Body of pancreas (tissue), 4 donors: ENCODE measurements at regions not wholly inside any gene's neighbourhood (a gene's known extent, or its start where the extent isn't known, plus 50 kb on each side); places are given as distances from the start of the nearest gene placed in this dataset.

Experiments
- CTCF ChIP-seq, 7 experiments: fragments of 450-650 bp in 4 of 7; fragments of 200-600 bp in 3 of 7; sonication (generic) in 3 of 7; IDR thresholded peaks; one replicate each; pipeline ENCODE4 v1.5.1; 2016 to 2019; ENCODE audit warnings: antibody characterized with exemption in 7 of 7
- POLR2A ChIP-seq, 3 donors: fragments of 450-650 bp; IDR thresholded peaks; one replicate each; pipeline ENCODE4 v1.6.1; 2016; ENCODE audit warnings: antibody characterized with exemption in 3 of 3, mild to moderate bottlenecking in 2 of 3

- TF ChIP-seq CTCF (IDR thresholded peaks at IDR 0.05) = no peak
- no peak for TF ChIP-seq POLR2A (IDR thresholded peaks at IDR 0.05)
These were observed 180.6 kb downstream of the OLFM1 start for GRCh38 chr9:135268031-135268430.
